HL-60 (cell line): ENCODE measurements at regions not wholly inside any gene's neighbourhood (a gene's known extent, or its start where the extent isn't known, plus 50 kb on each side); places are given as distances from the start of the nearest gene placed in this dataset.

Experiments used
- DNase-seq, 2 experiments: peaks; one replicate each; pipeline ENCODE4 v3.0.0-alpha.2; 2010 to 2020; ENCODE audit warnings: low read depth in 1 of 2, low spot score in 1 of 2
- H3K27ac ChIP-seq: fragments of 250-450 bp; sonication (Bioruptor Pico); replicated peaks from 2 replicates; pipeline ENCODE4 v1.5.1; 2020; ENCODE audit warnings: mild to moderate bottlenecking, moderate library complexity
- H3K27me3 ChIP-seq: fragments of 250-450 bp; sonication (Bioruptor Pico); 2 replicates; pipeline ENCODE4 v1.5.1; 2021; ENCODE audit warnings: mild to moderate bottlenecking, moderate library complexity; ENCODE audit not compliant: insufficient read depth, poor library complexity, severe bottlenecking
- H3K4me3 ChIP-seq: replicated peaks from 2 replicates; pipeline ENCODE4 v1.5.1; 2011; ENCODE audit warnings: mild to moderate bottlenecking, control low read depth, low read length; ENCODE audit not compliant: insufficient read depth
- CTCF ChIP-seq: IDR thresholded peaks from one replicate; pipeline ENCODE4 v1.5.1; 2011; ENCODE audit warnings: low read length, control low read depth, inconsistent platforms; ENCODE audit not compliant: insufficient read depth
- GABPA ChIP-seq: IDR thresholded peaks from 2 replicates; pipeline ENCODE4 v1.6.1; 2012; ENCODE audit warnings: low read depth
- POLR2AphosphoS5 ChIP-seq: IDR thresholded peaks from 2 replicates; pipeline ENCODE4 v1.6.1; 2012; ENCODE audit warnings: low read depth
- REST ChIP-seq: IDR thresholded peaks from 2 replicates; pipeline ENCODE4 v1.6.1; 2012; ENCODE audit warnings: low read depth; ENCODE audit not compliant: insufficient replicate concordance
- SPI1 ChIP-seq: IDR thresholded peaks from 2 replicates; pipeline ENCODE4 v1.6.1; 2012; ENCODE audit warnings: low read depth, mild to moderate bottlenecking, borderline replicate concordance

DNA sequence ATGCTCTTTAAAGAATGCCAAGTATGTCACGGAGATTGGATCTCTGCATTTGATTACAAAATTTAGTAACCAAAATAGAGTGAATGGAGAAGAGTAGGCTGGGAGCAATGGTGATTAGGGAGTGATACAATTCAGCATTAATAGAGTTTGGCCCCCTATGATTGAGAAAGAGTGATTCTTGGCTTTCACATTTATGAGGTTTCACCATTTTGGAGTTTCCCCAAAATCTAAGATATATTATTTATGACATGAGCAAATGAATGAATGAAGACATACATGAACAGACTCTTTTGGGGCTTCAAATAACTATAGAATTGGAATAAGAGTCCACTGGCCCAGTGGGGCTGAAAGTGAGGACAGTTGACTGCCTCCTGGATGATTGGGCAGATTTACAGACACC is 255.2 kb downstream of the LPIN1 start:
- no peak overlapping the region for H3K4me3 ChIP-seq
- H3K27ac ChIP-seq: no peak overlapping the region
- no peaks in the 10 kb centered on the region for H3K27me3 ChIP-seq
- DNase-seq: no peak
- no peak for TF ChIP-seq SPI1
- no peak for TF ChIP-seq REST
- no peak for TF ChIP-seq POLR2AphosphoS5
- no peak for TF ChIP-seq CTCF
- no peak for TF ChIP-seq GABPA

GRCh38 chr2:12002215-12002614 is 255.8 kb downstream of the LPIN1 start:
- Histone ChIP-seq H3K27ac (no peak overlapping the region), H3K27me3 (no peaks in the 10 kb centered on the region), H3K4me3 (no peak overlapping the region)
- no peak for TF ChIP-seq SPI1
- TF ChIP-seq CTCF: no peak
- TF ChIP-seq REST: no peak
- TF ChIP-seq POLR2AphosphoS5: no peak
- TF ChIP-seq GABPA: no peak
- no peak for DNase-seq

DNA sequence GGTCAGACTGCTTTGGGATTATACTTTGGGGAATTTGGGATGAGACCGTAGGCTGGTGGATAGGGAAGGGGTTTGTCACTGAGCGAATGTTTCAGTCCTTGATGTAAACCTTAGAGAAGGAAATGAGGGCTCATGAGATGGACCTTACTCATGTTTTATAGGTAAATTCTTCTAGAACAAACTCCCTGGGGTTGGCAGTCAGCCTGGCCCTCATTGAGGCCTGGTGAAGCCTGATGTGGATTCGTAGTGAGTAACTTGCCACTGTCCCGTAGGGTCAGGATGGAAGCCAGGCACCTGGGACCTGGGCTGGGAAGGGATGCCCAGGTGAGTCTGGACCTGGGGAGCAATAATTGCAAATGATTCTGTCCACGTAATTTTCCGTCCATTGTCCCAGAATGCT is 258.3 kb downstream of the LPIN1 start:
- Histone ChIP-seq H3K27ac (no peak overlapping the region), H3K27me3 (no peaks in the 10 kb centered on the region), H3K4me3 (no peak overlapping the region)
- no peak for DNase-seq
- no peak for TF ChIP-seq REST
- TF ChIP-seq SPI1: no peak
- no peak for TF ChIP-seq CTCF
- TF ChIP-seq POLR2AphosphoS5: no peak
- TF ChIP-seq GABPA: no peak
